NCI-H226 (cell line): ENCODE measurements at regions not wholly inside any gene's neighbourhood (a gene's known extent, or its start where the extent isn't known, plus 50 kb on each side); places are given as distances from the start of the nearest gene placed in this dataset.
A peak's percentile ranks its signal among the peaks of the same experiment; 100 is the strongest.
"Not testable (repeated sequence)": the region's sequence is repeated elsewhere in the genome, so short reads cannot be mapped to it uniquely, and the experiment has no call there.

Source experiments
- DNase-seq: peaks from one replicate; pipeline ENCODE4 v3.0.0-alpha.2; 2015

DNA sequence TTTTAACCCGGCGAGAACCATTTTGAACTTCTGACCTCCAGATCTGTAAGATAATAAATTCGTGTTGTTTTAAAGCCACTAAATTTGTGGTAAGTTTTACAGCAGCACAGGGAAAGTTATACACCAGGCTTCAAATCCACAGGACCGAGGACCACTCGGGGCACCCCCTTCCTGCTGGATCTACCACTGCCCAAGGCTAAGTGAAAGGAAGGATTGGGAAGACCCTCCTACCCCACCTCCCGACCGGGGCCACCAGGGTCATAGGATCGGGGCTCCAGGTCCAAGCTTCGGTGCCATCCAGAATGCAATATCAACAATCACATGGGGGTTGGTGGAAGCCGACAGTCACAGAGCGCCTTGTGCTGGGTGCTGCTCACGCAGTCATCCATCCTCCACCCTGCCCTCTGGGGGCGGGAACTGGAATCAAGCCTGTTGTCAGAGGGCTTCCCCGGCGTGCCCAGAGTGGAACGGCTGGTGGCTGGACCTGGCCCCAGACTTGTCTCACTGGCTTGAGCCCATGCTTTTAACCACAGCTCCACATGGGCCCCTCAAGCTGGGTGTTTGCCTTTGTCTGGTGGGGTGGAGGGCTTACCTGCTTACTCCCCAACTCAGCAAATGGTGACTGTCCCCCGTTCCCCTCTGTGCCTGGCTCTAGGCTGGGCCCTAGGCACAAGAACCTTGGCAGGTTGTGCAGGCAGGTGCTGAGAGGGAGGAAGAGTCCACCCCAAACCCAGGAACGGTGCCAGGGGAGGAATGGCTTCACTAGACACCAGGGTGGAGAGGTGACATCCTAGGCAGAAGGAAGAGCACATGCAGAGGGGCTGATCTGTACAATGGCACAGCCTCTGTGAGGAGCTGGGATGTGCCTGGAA, 180.3 kb upstream of the RTL1 start:
- no peak for DNase-seq

DNA sequence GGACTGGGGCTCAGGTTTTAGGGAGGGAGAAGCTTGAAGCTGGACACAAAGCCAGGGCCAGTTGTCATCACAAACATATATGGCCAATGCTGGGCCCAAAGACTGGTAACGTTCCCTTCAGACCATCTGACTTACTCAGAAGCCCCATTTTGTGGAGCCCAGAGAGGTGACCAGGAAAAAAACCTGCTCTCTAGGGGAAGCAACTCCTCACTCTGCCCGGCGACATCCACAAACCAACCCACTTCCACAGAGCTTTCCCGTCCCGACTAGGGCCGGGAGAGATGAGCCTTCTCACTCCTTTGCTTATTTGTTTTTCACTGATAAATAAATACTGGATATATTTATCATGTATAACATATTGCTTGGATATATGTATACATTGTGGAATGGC, 180.9 kb upstream of the RTL1 start:
- DNase-seq: no peak

DNA sequence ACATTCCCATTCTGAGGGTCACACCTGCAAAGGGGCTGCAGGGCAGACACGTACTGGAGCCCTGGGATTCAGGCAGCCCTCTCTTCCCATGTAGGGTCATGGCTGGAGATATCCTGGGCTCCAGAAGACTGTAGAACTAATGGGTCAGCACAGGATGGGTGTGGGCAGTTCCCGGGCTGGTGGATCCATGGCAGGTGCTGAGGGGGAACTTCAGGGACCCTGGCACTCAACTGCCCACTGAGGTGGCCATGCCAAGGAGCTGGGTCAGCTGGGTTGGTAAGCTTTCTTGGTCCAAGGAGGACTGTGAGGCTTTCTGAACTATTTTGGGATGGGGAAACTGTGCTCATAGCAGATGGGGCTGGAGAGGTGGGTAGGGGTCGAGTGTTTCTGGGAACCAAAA, 183.4 kb upstream of the RTL1 start:
- no peak for DNase-seq

DNA sequence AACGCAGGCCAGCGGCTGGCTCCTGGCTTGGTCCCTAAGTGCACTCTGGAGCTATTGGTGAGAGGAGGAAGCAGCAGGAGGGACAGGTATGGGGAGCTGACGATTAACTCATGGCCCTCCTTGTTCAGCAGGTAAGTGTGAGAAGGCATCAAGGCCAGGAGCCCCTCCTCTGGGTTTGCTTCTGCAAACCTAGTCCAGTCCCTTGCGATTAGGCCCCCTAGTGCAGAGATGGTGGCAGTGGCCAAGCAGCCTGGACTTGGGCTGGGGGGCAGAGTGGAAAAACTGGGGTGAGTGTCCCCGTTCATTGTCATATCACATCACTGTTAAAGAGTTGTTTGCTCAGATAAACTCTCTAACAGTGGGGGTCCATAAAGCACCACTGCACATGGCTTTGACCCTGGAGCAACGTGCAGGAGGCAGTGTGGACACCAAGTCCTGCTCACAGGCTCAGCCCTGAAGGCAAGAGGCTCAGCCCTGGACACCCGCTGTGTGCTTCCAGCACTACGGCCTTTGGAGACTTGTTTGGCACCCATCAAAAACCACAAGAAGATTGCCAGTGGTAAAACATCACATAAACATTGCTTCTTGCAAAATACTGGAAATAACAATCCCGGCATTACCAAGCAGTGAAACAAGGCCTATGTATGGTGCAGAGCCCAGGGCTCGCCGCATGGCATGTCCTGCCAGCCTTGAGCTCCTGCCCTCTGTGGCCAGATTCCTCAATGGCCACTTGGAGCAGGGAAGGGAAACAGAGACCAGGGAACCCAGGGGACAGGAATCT, 184.3 kb upstream of the RTL1 start:
- peak; percentile 32 for DNase-seq

DNA sequence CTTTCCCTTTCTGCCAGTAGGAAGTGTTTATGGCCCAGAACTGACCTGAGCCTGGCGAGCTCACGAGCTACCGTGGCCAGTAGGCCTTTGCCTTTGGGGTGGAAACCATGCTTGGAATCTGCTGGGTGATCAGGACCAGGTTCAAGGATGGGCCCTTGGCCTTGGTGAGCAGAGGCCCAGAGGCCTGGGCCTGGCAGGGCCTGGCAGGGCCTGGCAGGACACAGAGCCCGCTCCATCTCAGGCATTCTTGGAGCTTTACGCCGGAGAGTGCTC, 184.8 kb upstream of the RTL1 start:
- DNase-seq: no peak

DNA sequence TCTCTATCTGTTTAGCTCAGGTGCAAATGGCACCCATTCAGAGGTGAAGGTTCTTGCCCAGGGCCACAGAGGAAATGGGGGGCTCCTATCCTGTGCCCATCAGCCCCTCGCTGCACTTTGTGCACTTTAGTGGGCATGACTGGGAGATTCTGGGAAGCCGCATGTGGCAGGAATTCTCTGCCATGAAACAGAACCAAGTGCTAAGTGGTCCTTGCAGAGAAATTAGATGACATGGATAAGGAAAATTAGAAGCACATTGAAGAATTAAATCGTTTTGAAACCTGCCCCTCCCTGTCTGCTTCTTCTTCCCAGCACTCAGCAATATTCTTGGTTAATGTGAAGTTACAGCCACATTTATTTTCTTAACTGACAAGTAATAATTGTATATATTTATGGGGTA, 185.2 kb upstream of the RTL1 start:
- no peak for DNase-seq

DNA sequence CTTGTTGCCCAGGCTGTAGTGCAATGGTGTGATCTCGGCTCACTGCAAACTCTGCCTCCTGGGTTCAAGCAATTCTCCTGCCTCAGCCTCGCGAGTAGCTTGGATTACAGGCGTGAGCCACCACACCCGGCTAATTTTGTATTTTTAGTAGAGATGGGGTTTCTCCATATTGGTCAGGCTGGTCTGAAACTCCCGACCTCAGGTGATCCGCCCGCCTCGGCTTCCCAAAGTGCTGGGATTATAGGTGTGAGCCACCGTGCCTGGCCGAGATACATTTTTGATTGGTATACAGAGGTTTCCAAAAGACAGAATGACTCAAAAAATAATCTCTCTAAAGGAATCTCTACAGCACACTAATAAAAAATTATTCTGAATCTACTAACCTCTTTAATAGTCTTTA, 187.0 kb upstream of the RTL1 start:
- DNase-seq: not testable (repeated sequence)

DNA sequence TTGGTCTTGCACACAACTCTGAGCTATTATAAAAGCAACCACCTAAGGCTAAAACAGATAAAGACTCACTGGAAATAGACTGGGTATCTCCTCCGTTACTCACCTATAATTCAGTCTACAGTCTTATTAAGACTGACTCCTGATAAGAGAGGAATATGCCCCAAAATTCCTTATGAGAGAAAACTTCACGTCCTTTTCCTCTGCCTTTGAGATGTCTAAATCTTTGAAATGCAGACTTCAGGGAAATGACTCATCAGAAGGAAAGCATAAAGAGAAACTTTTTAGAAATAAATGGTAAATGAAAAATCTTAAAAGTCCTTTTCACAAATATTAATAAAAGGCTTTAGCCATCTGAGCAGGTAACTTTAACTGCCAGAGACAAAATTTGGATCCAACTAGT, 187.5 kb upstream of the RTL1 start:
- DNase-seq: peak; percentile 56

DNA sequence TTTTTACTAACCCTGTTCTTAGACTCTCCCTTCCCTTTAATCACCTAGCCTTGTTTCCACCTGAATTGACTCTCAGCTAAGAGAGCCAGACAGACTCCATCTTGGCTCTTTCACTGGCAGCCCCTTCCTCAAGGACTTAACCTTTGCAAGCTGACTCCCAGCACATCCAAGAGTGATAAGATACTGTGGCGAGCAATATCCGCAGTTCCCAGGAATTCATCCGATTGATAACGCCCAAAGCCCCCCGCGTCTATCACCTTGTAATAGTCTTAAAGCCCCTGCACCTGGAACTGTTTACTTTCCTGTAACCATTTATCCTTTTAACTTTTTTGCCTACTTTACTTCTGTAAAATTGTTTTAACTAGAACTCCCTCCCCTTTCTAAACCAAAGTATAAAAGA, 191.4 kb upstream of the RTL1 start:
- DNase-seq: not testable (repeated sequence)

DNA sequence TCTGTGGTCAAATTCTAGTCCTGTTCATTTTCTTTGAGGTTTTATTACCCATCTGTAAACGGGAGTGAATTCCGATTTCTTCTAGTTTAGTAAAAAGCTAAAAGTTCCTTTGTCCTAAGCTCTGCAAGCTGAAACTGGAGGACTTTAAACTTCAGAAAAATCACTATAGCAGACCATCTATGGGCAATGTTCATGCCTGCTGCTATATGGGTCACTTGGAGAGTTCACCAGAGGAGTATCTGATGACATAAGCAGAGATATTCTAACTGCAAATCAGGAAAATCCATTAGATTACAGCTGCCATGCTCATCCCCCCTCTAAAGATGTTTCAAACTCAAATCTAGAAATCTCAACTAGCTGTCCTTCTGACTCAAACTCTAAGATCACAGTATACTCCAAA, 193.0 kb upstream of the RTL1 start:
- no peak for DNase-seq

DNA sequence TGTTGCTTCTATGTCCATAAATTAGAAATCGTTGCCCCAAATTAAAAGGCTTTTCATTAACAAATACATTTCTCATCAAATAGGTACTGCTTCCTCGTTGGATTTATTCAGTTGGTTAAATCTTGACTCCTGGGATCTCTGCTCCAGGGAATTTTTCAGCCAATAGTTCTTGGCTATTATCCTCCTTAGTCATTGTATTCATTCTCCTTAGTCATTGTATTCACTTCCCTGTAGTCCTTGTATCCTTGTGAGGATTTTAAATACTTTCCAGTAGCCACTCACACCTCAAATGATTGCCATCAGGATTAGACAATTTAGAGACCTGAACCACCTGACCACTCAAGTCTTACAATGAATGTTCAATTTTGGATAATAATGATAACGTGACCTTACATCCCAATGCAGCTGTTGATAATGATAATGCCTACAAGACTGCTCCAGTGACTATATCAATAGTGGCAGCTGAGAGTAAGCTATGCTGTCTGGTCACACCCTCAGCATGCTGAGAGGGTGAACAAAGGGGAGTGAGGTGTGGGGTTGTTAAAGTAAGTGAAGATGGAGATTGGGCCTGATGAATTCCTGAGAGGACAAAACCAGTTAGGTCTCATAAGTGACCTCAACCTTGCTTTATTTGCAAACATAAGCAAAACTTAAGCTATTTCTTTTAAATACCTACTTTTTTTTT, 193.7 kb upstream of the RTL1 start:
- DNase-seq: no peak

DNA sequence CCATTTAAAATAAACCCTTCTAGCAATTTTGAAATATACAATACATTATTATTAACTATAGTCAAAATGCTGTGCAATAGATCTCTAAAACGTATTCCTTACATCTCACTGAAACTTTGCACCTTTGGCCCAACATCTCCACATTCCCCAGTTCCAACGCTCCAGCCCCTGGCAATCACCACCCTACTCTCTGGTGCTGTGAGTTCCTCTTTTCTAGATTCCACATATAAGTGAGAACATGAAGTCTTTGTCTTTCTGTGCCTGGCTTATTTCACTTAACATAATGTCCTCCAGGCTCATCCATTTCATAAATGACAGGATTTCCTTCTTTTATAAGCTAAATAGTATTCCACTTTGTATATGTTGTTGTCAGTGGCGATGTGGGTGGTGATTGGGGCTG, 194.7 kb upstream of the RTL1 start:
- DNase-seq: no peak

DNA sequence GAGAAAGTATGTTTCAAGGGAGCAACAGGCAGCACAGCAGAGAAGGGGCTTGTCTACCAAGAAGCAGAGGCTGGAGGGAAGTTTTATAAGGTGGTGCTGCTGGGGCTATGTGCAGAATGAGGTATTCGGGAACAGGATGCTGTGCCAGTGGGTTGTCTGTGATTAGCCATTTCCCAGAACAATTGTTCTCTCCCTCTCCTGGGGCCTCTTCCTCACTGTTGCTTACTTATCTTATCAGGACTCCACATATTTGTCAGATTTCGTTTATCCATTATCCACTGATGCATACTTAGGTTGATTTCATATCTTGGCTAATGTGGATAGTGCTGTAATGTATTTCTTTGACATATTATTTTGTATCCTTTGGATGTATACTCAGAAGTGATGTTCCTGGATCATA, 195.1 kb upstream of the RTL1 start:
- DNase-seq: peak; percentile 68

DNA sequence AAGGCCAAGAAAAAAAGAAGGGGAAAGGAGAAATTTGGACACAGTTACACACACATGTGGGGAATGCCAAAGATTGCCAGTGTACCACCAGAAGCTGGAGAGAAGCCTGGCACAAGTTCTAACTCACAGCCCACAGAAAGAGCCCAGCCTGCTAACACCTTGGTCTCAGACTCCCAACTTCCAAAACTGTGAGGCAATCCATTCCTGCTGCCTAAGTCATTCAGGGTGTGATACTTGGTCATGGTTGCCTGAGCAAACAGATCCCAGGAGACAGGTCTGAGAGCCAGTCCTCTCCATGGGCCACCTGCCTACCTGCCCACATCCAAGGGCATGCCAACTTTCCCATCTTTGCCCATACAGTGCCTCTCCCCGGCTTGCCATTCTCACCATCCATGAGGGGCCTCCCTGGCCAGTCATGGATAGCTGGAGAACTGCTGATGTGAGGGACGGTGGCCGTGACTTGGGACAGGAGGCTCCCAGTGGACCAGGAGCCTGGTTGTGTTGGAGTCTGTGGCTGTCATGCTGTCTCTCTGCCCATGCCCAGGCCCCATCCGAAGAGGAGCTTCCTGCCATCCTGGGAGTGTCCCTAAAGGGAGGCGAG, 198.0 kb upstream of the RTL1 start:
- DNase-seq: peak; percentile 85

DNA sequence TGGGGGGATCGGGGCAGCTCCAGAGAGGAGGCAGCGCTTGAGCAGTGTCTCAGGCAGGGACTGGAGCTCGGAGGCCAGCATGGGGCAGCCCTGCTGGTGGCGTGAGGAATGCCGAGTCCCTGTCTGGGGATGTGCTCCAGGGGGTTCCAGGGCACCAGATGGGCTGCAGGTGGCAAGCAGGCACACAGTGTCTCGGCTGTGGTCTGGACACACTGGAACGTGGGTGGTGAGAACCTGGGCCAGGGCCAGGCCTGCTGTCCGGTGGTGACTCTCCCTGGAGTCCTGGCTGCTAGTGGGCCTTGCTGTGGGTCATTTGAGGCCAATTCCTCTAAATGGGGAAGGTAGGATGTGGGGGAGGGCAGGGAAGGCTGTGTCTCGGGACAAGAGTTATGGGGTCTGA, 199.4 kb upstream of the RTL1 start:
- DNase-seq: no peak

DNA sequence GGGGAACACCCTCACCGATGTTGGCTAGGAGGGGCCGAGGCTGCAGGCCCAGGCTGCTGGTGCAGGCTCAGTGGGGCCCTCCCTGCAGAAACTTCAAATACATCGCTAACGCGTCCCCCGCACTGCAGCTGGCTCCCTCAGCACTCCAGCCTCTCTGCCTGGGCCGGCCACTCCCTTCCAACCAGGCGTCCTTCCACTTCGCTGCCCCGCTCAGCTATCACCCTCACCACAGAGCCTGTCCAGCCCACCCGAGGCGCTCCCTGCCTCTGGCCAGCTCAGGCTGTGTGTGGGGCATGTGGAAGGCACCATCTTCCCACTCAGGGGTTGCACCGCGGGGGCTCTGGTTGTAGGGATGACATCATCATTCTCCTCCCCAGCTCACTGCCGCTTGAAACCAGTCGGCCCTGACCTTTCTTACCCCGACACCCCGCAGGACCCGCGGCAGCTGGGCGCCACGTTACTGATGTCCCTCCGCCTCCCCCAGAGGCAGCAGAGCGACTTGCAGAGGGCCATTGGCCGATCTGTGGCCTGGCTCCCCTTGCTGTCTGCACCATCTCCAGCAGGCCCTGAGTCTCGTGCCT, 199.9 kb upstream of the RTL1 start:
- no peak for DNase-seq

DNA sequence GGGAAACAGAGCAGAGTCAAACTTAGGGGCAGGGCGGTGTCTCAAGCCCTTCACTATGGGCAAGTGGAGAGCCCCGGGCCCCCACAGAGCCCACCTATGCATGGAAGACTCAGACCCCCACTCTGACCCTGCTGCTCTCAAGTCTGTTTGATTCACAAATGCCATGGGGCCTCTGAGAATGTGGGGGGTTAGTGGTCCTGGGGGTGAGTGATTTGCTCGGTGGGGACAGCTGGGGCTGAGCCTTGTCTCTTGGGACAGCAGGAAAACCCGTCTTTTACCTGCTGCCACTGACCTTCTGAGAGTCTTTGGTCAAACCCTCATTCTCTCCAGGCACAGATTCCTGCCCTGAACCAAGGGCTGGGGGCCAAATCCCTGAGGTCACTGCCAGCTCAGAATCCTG, 201.0 kb upstream of the RTL1 start:
- no peak for DNase-seq

DNA sequence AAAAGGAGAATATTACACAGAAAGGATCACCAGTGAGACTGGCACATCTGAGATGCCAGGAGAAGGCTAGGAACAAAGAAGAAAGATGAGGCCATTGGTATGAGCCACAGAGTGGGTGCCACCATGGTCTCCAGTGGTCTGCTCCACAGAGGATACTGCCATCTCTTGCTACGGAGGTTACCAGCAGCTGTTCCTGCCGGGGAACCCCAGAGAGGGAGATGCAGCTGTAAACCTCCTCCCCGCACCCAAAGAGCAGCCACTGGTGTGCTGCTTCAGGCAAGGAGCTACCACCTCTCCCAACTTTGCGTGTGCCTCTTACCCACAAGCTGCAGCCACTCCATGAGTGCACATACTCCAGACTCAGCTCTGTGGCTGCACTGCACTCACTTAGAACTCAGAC, 201.5 kb upstream of the RTL1 start:
- no peak for DNase-seq

DNA sequence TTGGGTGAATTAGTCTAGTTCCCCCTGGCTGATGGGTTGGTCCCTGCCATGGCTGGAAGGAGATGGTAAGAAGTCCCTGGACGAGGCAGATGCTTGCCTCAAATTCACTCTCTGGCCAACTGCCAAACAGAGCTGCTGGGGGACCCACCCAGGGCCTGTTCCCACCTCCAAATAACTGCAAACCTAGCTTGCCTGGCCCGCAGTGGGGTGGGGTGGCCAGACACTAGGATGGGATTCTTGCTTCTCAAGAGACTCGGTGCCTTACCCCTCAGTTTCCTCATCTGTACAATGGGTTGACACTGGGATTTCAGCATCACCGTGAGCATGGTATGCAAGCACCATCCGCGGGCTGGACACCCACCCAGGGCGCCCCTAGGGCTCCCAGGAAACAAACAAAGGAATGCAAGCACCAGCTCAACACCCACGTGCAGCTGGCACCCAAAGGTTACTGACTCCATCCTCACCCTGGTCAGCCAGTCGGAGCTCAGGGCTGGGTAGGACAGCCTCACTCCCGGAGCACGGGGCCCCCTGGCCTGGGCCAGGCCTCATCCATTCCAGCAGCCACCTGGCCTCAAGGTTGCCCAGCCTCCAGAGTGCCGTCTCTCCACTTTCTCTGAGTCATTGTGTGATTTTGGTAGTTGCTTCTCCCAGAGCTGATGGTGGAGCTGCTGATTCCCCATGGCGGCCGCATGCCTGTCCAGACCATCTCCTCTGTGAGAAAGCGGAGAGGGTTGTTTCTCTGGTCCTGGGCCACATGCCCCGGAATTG, 205.2 kb upstream of the RTL1 start:
- no peak for DNase-seq

DNA sequence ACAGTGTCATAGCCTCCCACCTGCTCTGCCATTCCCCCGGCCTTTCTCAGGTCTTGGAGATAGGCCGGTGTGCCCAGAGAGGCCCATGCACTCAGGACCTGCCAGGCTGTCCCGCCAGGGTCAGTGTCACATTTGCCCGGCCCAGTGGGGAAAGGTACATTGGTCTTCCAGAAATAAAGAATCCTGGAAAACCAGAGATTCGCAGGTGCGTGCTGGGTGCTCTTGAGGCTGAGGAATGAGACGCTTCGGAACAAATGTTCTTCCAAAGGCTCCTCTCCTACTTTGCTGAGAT, 205.8 kb upstream of the RTL1 start:
- no peak for DNase-seq

DNA sequence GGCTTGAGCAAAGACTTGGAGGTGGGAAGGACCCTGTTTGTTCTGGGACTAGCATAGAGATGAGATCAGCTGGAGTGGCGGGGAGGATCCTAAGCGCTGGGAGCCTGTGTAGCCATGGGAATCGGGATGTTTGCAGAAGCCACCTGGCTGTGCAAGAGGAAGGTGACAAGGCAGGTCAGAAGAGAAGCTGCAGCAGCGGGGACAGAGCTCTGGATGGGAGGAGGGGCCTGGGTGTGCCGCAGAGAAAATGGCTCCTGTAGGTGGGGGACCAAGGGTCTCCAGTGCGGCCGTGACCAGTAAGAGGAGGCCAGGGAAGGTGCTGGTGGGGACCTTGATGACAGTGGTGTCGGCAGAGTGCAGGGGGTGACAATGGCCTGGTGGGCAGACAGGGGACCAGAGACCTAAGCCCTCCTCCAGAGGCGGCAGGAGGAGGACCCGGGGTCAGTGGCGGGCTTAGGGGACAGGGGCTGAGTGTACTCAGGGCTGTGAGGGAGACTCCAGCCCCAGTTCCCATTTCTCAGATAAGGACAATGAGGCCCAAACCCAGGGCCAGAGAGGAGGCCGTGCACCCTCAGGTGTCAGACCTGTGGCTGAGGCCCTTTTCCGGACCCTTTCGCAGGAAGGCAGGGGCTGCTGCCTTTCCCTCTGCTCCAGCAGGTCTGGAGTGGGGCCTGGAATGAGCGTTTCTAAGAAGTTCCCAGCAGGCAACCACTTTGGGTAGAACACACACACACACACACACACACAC, 206.6 kb upstream of the RTL1 start:
- DNase-seq: no peak
